ENCODE measurements at regions not wholly inside any gene's neighbourhood (a gene's known extent, or its start where the extent isn't known, plus 50 kb on each side); places are given as distances from the start of the nearest gene placed in this dataset.
"Not testable (repeated sequence)": the region's sequence is repeated elsewhere in the genome, so short reads cannot be mapped to it uniquely, and the experiment has no call there.

GRCh38 chr5:159800131-159800840, 116.0 kb upstream of the ADRA1B start:
- no peak for TF ChIP-seq CTCF (IDR thresholded peaks at IDR 0.05; ENCODE audit: low read length, missing control alignments)
- no peak for DNase-seq (ENCODE audit: low read depth)
- H3K4me3 ChIP-seq (replicated peaks; ENCODE audit: low read depth, low read length): no peak overlapping the region

DNA sequence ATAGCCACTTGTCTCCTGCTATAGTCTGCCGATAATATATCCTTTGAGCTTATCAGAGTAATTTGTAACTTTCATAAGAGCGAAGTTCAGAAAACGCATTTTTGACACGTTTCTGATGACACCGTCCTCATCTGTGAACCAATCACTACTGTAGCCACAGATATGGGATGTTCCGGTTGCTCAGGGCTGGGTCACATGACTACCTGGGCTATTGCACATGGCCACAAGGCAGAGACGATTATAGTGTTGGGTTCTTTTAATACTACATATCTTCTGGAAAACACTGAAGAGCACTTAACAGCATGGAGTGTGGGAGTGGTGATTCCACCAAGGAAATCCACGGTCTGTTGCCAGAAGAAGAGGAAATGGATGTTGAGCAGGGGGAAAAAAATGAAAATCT, 115.0 kb upstream of the ADRA1B start:
- H3K4me3 ChIP-seq (replicated peaks; ENCODE audit: low read depth, low read length): no peak overlapping the region
- TF ChIP-seq CTCF (IDR thresholded peaks at IDR 0.05; ENCODE audit: low read length, missing control alignments): no peak
- DNase-seq (ENCODE audit: low read depth): no peak

GRCh38 chr5:159802661-159803060, 113.6 kb upstream of the ADRA1B start:
- DNase-seq (ENCODE audit: low read depth): no peak
- no peak for TF ChIP-seq CTCF (IDR thresholded peaks at IDR 0.05; ENCODE audit: low read length, missing control alignments)
- H3K4me3 ChIP-seq (replicated peaks; ENCODE audit: low read depth, low read length): no peak overlapping the region

DNA sequence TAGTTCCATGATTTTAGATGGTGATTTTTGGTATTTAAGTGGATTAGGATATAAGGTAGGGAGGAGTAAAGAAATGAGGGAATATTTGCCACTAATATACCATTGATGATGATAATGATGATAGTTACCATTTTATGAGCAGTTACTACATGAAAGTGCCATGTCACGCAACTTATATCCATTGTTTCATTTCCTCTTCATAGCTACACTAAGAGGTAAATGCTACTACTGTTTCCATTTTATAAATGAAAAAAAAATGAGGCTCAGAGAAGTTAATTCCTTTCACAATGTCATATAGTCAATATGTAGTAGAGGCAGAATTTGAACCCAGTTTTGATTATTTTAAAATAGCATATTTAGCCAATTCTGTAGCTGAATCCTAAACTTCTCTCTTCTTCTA, 112.2 kb upstream of the ADRA1B start:
- no peak overlapping the region for H3K4me3 ChIP-seq (replicated peaks; ENCODE audit: low read depth, low read length)
- TF ChIP-seq CTCF (IDR thresholded peaks at IDR 0.05; ENCODE audit: low read length, missing control alignments): no peak

DNA sequence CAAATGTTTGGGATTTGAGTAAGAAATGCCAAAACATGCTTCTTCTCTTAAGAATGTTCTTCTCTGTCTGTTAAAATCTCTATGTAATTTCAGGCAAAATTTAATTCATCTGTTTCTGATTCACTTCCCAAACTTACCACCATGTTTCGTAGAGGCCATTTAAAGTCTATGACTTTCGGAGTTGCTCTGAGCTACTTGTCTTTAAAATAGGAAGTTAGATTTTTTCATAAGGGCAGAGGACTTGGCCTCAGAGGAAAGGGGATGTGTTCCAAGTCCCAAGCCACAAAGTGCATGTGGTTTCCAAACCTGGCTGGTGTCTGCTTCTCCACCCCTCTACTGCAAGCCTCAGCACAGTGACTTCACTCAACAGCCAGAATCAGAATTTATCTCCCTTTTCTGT, 111.3 kb upstream of the ADRA1B start:
- no peak for TF ChIP-seq CTCF (IDR thresholded peaks at IDR 0.05; ENCODE audit: low read length, missing control alignments)

More for the DNA sequence above, 112.2 kb upstream of the ADRA1B start:
- DNase-seq (ENCODE audit: low read depth): no peak

DNA sequence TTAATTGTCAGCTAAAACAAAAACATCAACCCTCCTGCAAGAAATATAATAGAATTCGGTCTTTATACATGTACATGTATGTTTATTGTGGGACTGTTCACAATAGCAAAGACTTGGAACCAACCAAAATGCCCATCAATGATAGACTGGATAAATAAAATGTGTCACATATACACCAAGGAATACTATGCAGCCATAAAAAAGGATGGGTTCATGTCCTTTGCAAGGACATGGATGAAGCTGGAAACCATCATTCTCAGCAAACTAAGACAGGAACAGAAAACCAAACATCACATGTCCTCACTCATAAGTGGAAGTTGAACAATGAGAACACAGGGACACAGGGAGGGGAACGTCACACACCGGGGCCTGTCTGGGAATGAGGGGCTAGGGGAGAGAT, 109.1 kb upstream of the ADRA1B start:
- DNase-seq (ENCODE audit: low read depth); H3K4me3 ChIP-seq (replicated peaks; ENCODE audit: low read depth, low read length): not testable (repeated sequence)

More for the DNA sequence above, 111.3 kb upstream of the ADRA1B start:
- DNase-seq (ENCODE audit: low read depth): no peak
- no peak overlapping the region for H3K4me3 ChIP-seq (replicated peaks; ENCODE audit: low read depth, low read length)

GRCh38 chr5:159807586-159807985, 108.7 kb upstream of the ADRA1B start:
- DNase-seq (ENCODE audit: low read depth): no peak
- no peak for TF ChIP-seq CTCF (IDR thresholded peaks at IDR 0.05; ENCODE audit: low read length, missing control alignments)
- no peak overlapping the region for H3K4me3 ChIP-seq (replicated peaks; ENCODE audit: low read depth, low read length)
